GM18861 (cell line): ENCODE measurements at regions not wholly inside any gene's neighbourhood (a gene's known extent, or its start where the extent isn't known, plus 50 kb on each side); places are given as distances from the start of the nearest gene placed in this dataset.
"Not testable (repeated sequence)": the region's sequence is repeated elsewhere in the genome, so short reads cannot be mapped to it uniquely, and the experiment has no call there.

ENCODE experiments used
- ATAC-seq: cut with Tn5 transposase; IDR thresholded peaks from one replicate; pipeline ENCODE4 v1.9.1; 2021; ENCODE audit not compliant: unreplicated experiment

DNA sequence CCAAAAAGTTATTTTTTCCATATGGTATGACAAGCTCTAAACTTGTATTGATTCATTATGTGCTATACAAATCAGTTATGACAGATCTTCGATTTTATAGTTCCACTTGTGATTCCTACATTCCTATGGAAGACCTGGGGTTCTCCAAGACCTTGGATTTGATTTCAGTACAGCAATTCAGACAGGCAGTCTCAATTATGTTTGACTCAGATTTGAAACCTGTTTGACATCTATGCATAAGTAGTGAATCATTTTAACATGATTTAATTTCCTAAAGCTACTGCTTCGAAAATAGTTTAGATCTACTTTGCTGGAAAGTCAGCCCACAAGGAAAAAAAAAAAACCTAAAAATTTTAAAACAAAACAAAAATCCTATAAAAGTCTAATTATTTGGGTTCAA lies 820.4 kb downstream of the LUZP2 start:
- no peak for ATAC-seq

DNA sequence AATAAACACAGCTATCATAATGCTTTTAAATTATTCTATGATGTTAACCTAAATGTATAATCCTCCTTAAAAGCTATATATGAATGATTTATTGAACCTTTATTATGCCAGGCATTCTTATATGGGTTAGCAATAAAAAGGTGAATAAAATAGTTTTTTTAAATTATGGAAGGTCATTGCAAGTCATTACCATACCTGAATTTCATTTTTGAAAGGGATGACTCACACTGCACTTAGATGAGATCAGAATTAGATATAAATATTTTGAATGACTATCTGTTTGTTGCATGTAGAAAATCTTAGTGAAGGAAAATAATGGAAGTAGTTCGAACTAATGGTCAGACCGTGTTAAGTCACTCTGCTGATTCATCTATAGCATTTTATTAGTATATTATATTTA lies 822.3 kb downstream of the LUZP2 start:
- ATAC-seq: no peak

DNA sequence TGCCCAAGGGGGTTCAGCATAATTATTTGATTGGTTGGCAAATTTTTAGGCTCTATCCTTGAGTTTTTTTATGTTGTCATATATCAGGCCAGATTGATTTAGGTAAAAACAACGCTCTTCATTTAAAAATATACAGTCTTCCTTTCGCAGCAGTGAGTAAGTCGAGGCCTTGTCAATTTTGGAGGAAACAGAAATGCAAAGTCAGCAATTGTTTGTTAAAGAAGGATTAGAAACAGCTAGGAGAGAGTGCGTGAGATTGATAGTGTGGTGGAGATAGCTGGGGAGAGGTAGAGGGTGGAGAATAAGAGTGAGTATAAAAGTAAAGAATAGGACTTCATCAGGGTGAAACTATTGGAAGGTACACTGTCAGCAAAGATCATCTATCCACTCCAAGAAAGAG lies 830.8 kb downstream of the LUZP2 start:
- ATAC-seq: no peak

DNA sequence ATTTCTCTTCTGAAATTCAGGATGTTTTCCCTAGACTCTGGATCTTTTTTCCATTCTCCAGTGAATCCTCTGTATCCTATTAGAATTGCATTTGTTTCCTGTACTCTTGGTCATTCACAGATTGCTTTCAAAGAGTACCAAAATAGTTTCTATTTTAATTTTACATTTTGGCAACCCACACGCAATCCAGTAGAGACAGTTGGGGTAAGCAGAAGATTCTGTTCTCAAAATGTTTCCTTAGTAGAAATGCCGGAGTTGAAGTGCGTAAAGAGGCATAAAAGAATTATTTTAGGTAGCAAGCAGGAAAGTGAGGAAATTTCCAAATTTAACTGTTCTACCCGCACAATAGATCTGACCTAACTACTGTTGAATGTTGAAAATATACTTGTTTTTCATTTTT lies 842.4 kb downstream of the LUZP2 start:
- ATAC-seq: no peak

GRCh38 chr11:25349537-25349936 lies 852.7 kb downstream of the LUZP2 start:
- no peak for ATAC-seq

DNA sequence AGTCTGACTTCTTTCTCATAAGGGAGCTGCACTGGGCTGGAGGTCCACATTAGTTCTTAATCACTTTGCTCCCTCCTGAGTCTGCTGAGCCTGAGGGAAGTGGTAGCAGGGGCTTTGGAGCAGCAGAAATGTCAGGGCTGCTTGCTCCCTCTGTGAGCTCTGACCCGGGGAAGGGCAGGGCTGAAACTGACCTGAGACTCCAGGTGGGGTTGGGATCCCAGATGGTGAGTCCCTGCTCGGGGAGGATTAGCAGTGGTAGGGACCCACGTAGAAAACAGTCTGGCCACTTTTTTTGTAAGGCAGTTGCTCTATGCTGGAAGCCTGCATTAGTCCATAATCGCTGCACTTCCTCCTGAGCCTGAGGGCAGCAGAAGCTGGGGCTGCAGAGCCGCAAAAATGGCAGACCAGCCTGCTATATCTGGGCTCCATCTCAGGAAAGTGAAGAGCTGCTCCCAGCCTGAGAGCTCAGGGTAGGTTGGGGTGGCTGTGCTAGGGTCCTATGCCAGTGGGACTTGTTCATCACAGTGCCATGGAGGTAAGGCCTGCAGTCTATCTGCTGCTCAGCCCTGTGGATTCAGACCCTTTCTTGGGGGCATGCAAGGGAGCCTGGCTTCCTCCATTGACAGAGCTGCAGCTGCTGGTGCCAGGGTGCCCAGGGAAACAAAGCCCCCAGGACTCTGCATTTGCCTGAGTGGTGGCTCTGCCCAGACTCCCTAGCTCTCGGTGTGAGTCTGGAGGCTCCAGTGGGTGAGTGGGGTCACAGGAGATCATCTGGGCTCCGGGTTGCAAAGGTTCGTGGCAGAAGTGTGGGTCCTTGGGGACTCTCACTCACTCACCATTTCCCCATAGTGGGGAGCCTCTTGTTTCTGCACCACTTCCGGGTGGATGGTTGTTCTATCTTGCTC lies 854.3 kb downstream of the LUZP2 start:
- no peak for ATAC-seq

DNA sequence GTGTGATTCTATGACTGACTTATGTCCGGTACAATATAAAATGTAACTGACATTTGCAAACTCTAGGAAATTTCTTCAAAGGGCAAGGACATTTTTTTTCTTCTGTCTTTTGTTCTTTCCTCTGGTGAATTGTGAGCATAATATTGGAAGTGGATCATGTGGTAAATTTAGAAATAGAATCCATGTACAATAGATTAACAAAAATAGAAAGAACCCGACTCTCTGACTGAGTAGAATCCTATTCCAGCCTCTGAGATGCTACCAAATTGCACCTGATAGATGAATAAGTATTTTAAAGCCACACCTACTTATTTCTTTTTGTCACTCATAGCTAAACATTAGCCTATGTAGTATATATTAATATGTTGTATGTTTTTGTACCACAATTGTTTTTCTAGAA lies 860.3 kb downstream of the LUZP2 start:
- no peak for ATAC-seq

GRCh38 chr11:25377466-25377865 lies 880.6 kb downstream of the LUZP2 start:
- no peak for ATAC-seq

DNA sequence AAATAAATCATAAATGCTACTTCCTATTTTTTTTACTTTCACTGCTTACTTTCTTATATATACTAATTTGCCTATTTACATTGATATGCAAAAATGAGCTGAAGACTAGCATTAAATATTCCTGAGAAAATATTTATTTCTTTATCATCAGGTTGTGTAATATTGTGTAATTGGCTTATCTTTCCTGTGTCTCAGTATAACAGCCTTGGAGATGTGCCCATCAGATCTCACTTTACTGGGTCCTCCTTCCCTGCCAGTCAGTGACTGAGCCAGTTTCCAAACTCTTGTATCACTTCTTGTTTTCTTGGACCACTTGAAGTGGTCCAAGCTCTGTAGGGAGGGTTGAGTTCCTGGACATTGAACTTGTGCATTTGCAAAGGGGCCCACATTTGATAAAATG lies 900.0 kb downstream of the LUZP2 start:
- ATAC-seq: no peak

DNA sequence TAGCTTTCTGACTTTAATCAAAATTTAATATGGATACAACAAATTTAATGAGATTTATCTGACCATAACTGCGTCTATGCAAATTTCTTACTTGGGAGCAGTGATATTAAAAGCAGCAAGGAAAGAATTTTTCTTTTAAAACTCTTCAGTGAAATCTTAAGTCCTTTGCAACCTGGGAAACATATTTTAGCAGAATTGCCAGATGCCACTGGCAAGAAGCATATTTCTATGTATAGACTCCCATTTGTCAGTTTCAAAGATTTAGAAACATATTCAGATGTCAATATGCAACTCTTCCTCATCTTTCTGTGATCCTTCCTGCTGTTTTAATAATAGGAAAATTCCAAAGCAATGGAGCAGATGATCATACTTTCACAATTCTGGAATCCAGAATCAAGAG lies 911.3 kb downstream of the LUZP2 start:
- no peak for ATAC-seq

- no peak for ATAC-seq
These were observed 916.1 kb upstream of the ANO3 start for GRCh38 chr11:25415793-25416192.

GRCh38 chr11:25423436-25424199 lies 908.3 kb upstream of the ANO3 start:
- no peak for ATAC-seq

- ATAC-seq: no peak
These were observed 899.6 kb upstream of the ANO3 start for GRCh38 chr11:25432376-25432775.

- ATAC-seq: no peak
These were observed 896.7 kb upstream of the ANO3 start for GRCh38 chr11:25435197-25435596.

DNA sequence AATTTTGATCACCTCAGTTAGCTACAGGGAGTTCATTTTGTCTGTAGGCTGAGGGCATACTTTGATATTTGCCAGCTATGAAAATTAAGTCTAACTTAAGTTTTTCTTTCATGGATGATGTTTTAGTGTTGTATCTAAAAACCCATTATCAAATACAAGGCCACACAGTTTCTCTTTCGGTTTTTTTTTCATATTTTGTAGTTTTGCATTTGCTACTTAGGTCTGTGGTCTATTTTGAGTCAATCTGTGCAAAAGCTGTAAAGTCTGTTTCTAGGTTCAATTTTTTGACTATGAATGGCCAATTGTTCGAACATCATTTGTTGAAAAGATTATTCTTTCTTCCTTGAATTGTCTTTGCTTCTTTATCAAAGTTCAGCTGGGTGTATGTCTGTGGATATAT lies 895.6 kb upstream of the ANO3 start:
- ATAC-seq: no peak

- ATAC-seq: no peak
These were observed 890.5 kb upstream of the ANO3 start for GRCh38 chr11:25441421-25441820.

DNA sequence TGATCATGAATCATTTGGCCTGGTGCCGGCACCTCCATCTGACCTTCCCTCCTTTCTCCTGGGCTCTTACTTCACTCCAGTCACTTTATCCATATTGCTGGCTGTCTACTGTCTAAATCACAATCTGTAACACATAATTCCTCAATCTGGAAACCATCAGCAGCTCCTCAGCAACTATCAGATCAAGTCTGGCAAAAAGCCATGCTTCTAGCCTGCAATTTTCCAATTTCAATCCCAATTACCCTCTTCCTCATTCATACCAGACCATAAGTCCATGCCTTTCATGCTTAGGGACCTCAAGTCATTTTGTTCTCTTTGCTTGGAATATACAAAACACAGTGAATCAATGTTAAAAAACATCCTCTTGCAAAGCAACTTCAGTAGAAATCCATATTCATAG lies 882.8 kb upstream of the ANO3 start:
- no peak for ATAC-seq

DNA sequence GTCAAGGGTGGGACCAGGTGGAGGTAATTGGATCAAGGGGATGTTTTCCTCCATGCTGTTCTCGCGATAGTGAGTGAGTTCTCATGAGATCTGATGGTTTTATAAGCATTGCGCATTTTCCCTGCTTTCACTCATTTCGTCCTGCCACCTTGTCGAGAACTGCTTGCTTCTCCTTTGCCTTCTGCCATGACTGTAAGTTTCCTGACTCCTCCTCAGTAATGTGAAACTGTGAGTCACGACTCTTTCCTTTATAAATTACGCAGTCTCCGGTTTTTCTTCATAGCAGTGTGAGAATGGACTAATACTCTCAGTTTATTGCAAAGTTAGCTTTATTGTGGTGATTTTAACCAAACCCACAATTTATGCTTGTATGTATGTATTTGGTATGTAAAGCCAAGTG lies 878.5 kb upstream of the ANO3 start:
- no peak for ATAC-seq

DNA sequence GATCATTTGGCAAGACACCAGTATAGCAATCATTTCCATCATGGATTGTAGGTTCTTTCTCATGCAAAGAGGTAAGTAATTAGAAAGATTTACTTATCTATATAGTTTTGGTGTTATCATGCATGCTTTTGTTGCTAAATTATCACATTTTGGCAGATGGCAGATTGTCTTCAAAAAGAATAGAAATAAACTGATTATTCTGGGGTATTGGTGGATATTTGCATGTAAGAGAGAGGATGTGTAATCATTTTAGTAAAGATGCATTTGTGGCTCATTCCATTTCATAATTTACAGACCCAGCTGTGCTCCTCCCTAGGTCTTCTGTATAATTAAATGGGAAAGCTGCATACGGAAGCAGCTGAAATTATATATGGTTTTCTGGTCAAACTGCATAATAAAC lies 875.7 kb upstream of the ANO3 start:
- ATAC-seq: no peak

DNA sequence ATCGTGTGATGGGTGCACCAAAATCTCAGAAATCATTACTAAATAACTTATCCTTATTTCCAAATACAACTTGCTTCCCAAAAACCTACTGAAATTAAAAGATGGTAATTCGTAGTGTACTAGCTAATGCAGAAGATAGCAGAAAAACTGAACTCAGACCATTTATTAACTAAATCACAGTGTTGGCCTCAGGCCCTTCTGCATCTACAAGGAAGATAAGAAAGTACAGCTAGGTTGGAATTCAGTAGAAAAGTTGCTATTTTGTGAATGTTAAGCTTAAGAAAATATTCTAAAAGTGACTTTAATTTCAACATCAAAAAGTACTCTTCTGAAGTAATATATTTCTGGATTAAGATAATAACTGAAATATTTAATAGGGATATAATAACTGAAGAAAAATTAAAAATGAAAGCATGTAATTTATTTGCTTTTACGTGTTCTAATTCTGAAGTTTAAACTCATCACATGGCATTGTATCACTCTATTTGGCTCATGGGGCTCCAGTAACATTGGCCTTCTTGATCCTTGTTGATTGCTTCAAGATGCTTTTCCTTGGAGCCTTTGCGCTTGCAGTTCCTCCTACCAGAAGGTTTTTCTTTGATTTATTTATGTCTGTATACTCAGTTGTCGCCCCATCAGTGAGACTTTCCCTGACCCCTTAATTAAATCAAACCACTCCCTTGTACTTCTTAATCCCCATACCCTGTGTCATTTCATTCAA lies 847.9 kb upstream of the ANO3 start:
- no peak for ATAC-seq

DNA sequence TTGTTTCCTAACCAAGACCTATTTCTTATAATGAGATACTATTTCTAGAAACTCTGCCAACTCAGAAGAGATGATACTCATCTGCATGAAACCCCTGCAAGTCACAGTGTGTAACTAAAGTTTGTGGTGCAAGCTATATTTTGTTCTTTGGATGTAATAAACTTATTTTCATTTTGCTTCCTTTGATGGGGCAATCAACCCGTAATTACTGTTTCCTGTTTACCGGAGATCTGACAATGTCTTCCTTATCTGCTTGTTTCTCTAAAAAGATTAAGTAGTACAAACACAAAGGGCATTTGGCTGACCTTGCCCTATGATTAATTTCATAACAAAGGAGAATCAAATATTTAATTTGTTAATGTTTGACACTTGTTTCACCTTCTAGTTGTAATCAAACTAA lies 846.6 kb upstream of the ANO3 start:
- no peak for ATAC-seq

- not testable (repeated sequence) for ATAC-seq
These were observed 845.6 kb upstream of the ANO3 start for GRCh38 chr11:25486338-25486737.
